ENCODE measurements at regions not wholly inside any gene's neighbourhood (a gene's known extent, or its start where the extent isn't known, plus 50 kb on each side); places are given as distances from the start of the nearest gene placed in this dataset.

GRCh38 chr3:189474944-189475343 is 156.2 kb upstream of the TP63 start:
- TF ChIP-seq CTCF (conservative IDR thresholded peaks at IDR 0.05; ENCODE audit: low read depth in 2 of 2) (no peak), EZH2 (IDR thresholded peaks at IDR 0.05; ENCODE audit: low read depth, unreplicated experiment) (no peak), REST (IDR thresholded peaks at IDR 0.05; ENCODE audit: unreplicated experiment) (no peak), ZNF331 (CRISPR knock-in tag; IDR thresholded peaks at IDR 0.05; ENCODE audit: low read depth) (no peak), POLR2AphosphoS5 (IDR thresholded peaks at IDR 0.05; ENCODE audit: low read depth) (no peak), STAT1 (IDR thresholded peaks at IDR 0.05; ENCODE audit: unreplicated experiment) (no peak), EZH2phosphoT487 (IDR thresholded peaks at IDR 0.05; ENCODE audit: unreplicated experiment) (no peak), CREB1 (CRISPR knock-in tag; IDR thresholded peaks at IDR 0.05; ENCODE audit: low read depth) (no peak), ETS1 (IDR thresholded peaks at IDR 0.05) (no peak), ZNF114 (CRISPR knock-in tag; IDR thresholded peaks at IDR 0.05) (no peak), ZNF462 (CRISPR knock-in tag; IDR thresholded peaks at IDR 0.05) (no peak), JUNB (IDR thresholded peaks at IDR 0.05; ENCODE audit: unreplicated experiment) (no peak), NANOG (IDR thresholded peaks at IDR 0.05; ENCODE audit: borderline replicate concordance) (no peak)
